ENCODE measurements at regions not wholly inside any gene's neighbourhood (a gene's known extent, or its start where the extent isn't known, plus 50 kb on each side); places are given as distances from the start of the nearest gene placed in this dataset.

GRCh38 chr7:144957998-144958397 lies 122.1 kb upstream of the TPK1 start:
- TF ChIP-seq MAX (IDR thresholded peaks at IDR 0.05) (no peak), TEAD4 (IDR thresholded peaks at IDR 0.05) (no peak), CEBPB (IDR thresholded peaks at IDR 0.05) (no peak), RAD21 (IDR thresholded peaks at IDR 0.05; ENCODE audit: low read depth) (no peak), USF1 (IDR thresholded peaks at IDR 0.05) (no peak), REST (IDR thresholded peaks at IDR 0.05; ENCODE audit: low read depth) (no peak), EP300 (IDR thresholded peaks at IDR 0.05; ENCODE audit: borderline replicate concordance) (no peak), TAF1 (IDR thresholded peaks at IDR 0.05; ENCODE audit: low read depth) (no peak), FOXM1 (IDR thresholded peaks at IDR 0.05; ENCODE audit: borderline replicate concordance, low read depth) (no peak), NFIC (IDR thresholded peaks at IDR 0.05) (no peak), TCF12 (IDR thresholded peaks at IDR 0.05; ENCODE audit: low read depth) (no peak), CREB1 (IDR thresholded peaks at IDR 0.05; ENCODE audit: low read depth) (no peak), EGR1 (IDR thresholded peaks at IDR 0.05) (no peak), ZBTB7A (IDR thresholded peaks at IDR 0.05; ENCODE audit: low read depth) (no peak)

- TF ChIP-seq TAF1 (IDR thresholded peaks at IDR 0.05; ENCODE audit: low read depth) (no peak), FOXM1 (IDR thresholded peaks at IDR 0.05; ENCODE audit: borderline replicate concordance, low read depth) (no peak), NFIC (IDR thresholded peaks at IDR 0.05) (no peak), YY1 (IDR thresholded peaks at IDR 0.05; ENCODE audit: low read depth) (no peak), USF1 (IDR thresholded peaks at IDR 0.05) (no peak), CEBPB (IDR thresholded peaks at IDR 0.05) (no peak), RAD21 (IDR thresholded peaks at IDR 0.05; ENCODE audit: low read depth) (no peak), MAX (IDR thresholded peaks at IDR 0.05) (no peak), EGR1 (IDR thresholded peaks at IDR 0.05) (no peak), TCF12 (IDR thresholded peaks at IDR 0.05; ENCODE audit: low read depth) (no peak), CREB1 (IDR thresholded peaks at IDR 0.05; ENCODE audit: low read depth) (no peak), ZBTB7A (IDR thresholded peaks at IDR 0.05; ENCODE audit: low read depth) (no peak), TEAD4 (IDR thresholded peaks at IDR 0.05) (no peak), REST (IDR thresholded peaks at IDR 0.05; ENCODE audit: low read depth) (no peak), EP300 (IDR thresholded peaks at IDR 0.05; ENCODE audit: borderline replicate concordance) (no peak)
Observed at GRCh38 chr7:144955422-144955821, 119.6 kb upstream of the TPK1 start.

- TF ChIP-seq TCF12 (IDR thresholded peaks at IDR 0.05; ENCODE audit: low read depth) (no peak), EP300 (IDR thresholded peaks at IDR 0.05; ENCODE audit: borderline replicate concordance) (no peak), FOXM1 (IDR thresholded peaks at IDR 0.05; ENCODE audit: borderline replicate concordance, low read depth) (no peak), TAF1 (IDR thresholded peaks at IDR 0.05; ENCODE audit: low read depth) (no peak), CEBPB (IDR thresholded peaks at IDR 0.05) (no peak), ZBTB7A (IDR thresholded peaks at IDR 0.05; ENCODE audit: low read depth) (no peak), EGR1 (IDR thresholded peaks at IDR 0.05) (no peak), RAD21 (IDR thresholded peaks at IDR 0.05; ENCODE audit: low read depth) (no peak), CREB1 (IDR thresholded peaks at IDR 0.05; ENCODE audit: low read depth) (no peak), REST (IDR thresholded peaks at IDR 0.05; ENCODE audit: low read depth) (no peak), USF1 (IDR thresholded peaks at IDR 0.05) (no peak)
Observed at GRCh38 chr7:144941127-144941526, 105.3 kb upstream of the TPK1 start.

GRCh38 chr7:144937199-144937598 lies 101.3 kb upstream of the TPK1 start:
- TF ChIP-seq TEAD4 (IDR thresholded peaks at IDR 0.05) (no peak), YY1 (IDR thresholded peaks at IDR 0.05; ENCODE audit: low read depth) (no peak), MAX (IDR thresholded peaks at IDR 0.05) (no peak), CREB1 (IDR thresholded peaks at IDR 0.05; ENCODE audit: low read depth) (no peak), EGR1 (IDR thresholded peaks at IDR 0.05) (no peak), CEBPB (IDR thresholded peaks at IDR 0.05) (no peak), RAD21 (IDR thresholded peaks at IDR 0.05; ENCODE audit: low read depth) (no peak), REST (IDR thresholded peaks at IDR 0.05; ENCODE audit: low read depth) (no peak), FOXM1 (IDR thresholded peaks at IDR 0.05; ENCODE audit: borderline replicate concordance, low read depth) (no peak), ZBTB7A (IDR thresholded peaks at IDR 0.05; ENCODE audit: low read depth) (no peak), TCF12 (IDR thresholded peaks at IDR 0.05; ENCODE audit: low read depth) (no peak), NFIC (IDR thresholded peaks at IDR 0.05) (no peak), TAF1 (IDR thresholded peaks at IDR 0.05; ENCODE audit: low read depth) (no peak)

Data from Ishikawa (cell line).